ENCODE measurements at regions not wholly inside any gene's neighbourhood (a gene's known extent, or its start where the extent isn't known, plus 50 kb on each side); places are given as distances from the start of the nearest gene placed in this dataset.

DNA sequence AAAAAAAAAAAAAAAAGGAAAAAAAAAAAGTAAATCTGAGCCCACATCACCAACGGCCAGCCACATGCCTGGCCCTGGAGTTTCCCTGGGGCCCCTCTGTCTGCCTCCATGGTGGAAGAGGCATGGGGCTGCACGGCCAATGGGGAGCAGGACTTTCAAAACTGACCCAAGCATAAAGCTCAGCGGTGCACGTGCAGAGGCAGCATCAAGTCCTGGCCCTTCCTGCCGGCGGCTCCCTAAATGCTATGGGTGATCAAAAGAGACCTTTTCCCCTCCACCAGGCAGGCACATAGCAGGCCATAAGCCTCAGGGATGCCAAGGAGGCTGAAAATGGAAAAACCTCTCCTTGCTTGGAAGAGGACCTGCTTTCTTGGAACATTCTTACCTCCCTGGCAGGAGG lies 94.3 kb downstream of the OAT start (continued):
- no peak for TF ChIP-seq ETS1 (IDR thresholded peaks at IDR 0.05)
- TF ChIP-seq EZH2 (IDR thresholded peaks at IDR 0.05; ENCODE audit: low read depth, unreplicated experiment) = no peak
- no peak for TF ChIP-seq CTCF (conservative IDR thresholded peaks at IDR 0.05; ENCODE audit: low read depth in 2 of 2)
- TF ChIP-seq, protein P1, sequence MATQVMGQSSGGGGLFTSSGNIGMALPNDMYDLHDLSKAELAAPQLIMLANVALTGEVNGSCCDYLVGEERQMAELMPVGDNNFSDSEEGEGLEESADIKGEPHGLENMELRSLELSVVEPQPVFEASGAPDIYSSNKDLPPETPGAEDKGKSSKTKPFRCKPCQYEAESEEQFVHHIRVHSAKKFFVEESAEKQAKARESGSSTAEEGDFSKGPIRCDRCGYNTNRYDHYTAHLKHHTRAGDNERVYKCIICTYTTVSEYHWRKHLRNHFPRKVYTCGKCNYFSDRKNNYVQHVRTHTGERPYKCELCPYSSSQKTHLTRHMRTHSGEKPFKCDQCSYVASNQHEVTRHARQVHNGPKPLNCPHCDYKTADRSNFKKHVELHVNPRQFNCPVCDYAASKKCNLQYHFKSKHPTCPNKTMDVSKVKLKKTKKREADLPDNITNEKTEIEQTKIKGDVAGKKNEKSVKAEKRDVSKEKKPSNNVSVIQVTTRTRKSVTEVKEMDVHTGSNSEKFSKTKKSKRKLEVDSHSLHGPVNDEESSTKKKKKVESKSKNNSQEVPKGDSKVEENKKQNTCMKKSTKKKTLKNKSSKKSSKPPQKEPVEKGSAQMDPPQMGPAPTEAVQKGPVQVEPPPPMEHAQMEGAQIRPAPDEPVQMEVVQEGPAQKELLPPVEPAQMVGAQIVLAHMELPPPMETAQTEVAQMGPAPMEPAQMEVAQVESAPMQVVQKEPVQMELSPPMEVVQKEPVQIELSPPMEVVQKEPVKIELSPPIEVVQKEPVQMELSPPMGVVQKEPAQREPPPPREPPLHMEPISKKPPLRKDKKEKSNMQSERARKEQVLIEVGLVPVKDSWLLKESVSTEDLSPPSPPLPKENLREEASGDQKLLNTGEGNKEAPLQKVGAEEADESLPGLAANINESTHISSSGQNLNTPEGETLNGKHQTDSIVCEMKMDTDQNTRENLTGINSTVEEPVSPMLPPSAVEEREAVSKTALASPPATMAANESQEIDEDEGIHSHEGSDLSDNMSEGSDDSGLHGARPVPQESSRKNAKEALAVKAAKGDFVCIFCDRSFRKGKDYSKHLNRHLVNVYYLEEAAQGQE (IDR thresholded peaks at IDR 0.05; ENCODE audit: unreplicated experiment) = no peak
- no peak for TF ChIP-seq POLR2AphosphoS5 (IDR thresholded peaks at IDR 0.05; ENCODE audit: low read depth)
- no peak for TF ChIP-seq JUNB (IDR thresholded peaks at IDR 0.05; ENCODE audit: unreplicated experiment)

DNA sequence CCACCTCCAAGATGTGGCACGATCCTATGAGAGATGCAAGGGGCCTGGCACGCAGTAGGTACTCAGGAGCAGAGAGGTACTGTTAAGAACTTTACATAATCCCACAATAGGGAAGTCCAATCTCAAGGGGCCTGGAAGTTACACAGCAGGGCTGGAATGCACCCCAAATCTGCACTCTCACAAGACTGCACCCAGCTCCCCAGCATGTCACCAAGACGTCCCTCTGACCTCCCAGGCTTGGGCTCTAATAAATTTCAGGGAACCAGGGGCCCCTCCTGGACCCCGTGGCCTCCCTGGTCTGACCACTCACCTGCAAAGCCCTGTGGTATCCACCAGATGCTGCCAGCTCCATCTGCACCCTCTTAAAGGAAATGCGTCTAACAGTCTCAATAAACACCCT lies 94.9 kb downstream of the OAT start:
- H3K36me3 ChIP-seq (ENCODE audit: insufficient read depth) = no peaks in the 10 kb centered on the region
- H3K27ac Mint-ChIP-seq = no peak overlapping the region
- TF ChIP-seq ETS1 (IDR thresholded peaks at IDR 0.05) = no peak
- no peaks in the 10 kb centered on the region for H3K9me3 Mint-ChIP-seq
- no peaks in the 10 kb centered on the region for H3K79me2 ChIP-seq (replicated peaks; ENCODE audit: insufficient read depth)
- no peak overlapping the region for H3K4me3 Mint-ChIP-seq
- peaks cover 18% of the 10 kb centered on the region for H3K27me3 Mint-ChIP-seq (ENCODE audit: insufficient read depth, low read depth, poor library complexity)
- ATAC-seq = no peak
- no peaks in the 10 kb centered on the region for H3K36me3 Mint-ChIP-seq (ENCODE audit: low read depth)
- H3K4me1 ChIP-seq (ENCODE audit: insufficient read depth) = no peaks in the 10 kb centered on the region
- H3K4me3 ChIP-seq = no peak overlapping the region
- H3F3A ChIP-seq (replicated peaks; ENCODE audit: low read depth) = no peaks in the 10 kb centered on the region
- H3K4me2 ChIP-seq = no peak overlapping the region
- no peaks in the 10 kb centered on the region for H3K27me3 ChIP-seq (ENCODE audit: insufficient read depth)
- H3K27ac ChIP-seq (ENCODE audit: low read depth) = no peak overlapping the region
- no peak for DNase-seq (ENCODE audit: low spot score)
- H3K9me2 ChIP-seq (ENCODE audit: insufficient read depth) = no peaks in the 10 kb centered on the region
- H3K4me1 Mint-ChIP-seq = no peaks in the 10 kb centered on the region
- no peaks in the 10 kb centered on the region for H4K20me1 ChIP-seq (replicated peaks; ENCODE audit: insufficient read depth)
- no peak overlapping the region for H2AFZ ChIP-seq
